HFFc6 (cell line): ENCODE measurements at regions not wholly inside any gene's neighbourhood (a gene's known extent, or its start where the extent isn't known, plus 50 kb on each side); places are given as distances from the start of the nearest gene placed in this dataset.

ENCODE experiments used
- DNase-seq: peaks from one replicate; pipeline ENCODE4 v3.0.0-alpha.2; 2018
- H3K27ac Mint-ChIP-seq: 2 replicates; pipeline ENCODE4 v1.8.0; 2020; ENCODE audit warnings: mild to moderate bottlenecking, mixed read lengths
- H3K27me3 Mint-ChIP-seq: 2 replicates; pipeline ENCODE4 v1.8.0; 2021; ENCODE audit warnings: mild to moderate bottlenecking, moderate library complexity, mixed read lengths; ENCODE audit not compliant: insufficient read depth
- H3K36me3 Mint-ChIP-seq: 2 replicates; pipeline ENCODE4 v1.8.0; 2021; ENCODE audit warnings: low read depth, mixed read lengths
- H3K4me1 Mint-ChIP-seq: 2 replicates; pipeline ENCODE4 v1.8.0; 2020; ENCODE audit warnings: low read depth, mixed read lengths
- H3K4me3 Mint-ChIP-seq: 2 replicates; pipeline ENCODE4 v1.8.0; 2020; ENCODE audit warnings: mild to moderate bottlenecking, moderate library complexity, mixed read lengths
- H3K9me3 Mint-ChIP-seq: 2 replicates; pipeline ENCODE4 v1.8.0; 2020; ENCODE audit warnings: mild to moderate bottlenecking, mixed read lengths
- CTCF ChIP-seq: fragments of 200-600 bp; sonication (generic); IDR thresholded peaks from 2 replicates; pipeline ENCODE4 v1.5.0; 2021; ENCODE audit warnings: antibody characterized with exemption, mild to moderate bottlenecking

GRCh38 chr7:70975754-70976153, 156.2 kb upstream of the GALNT17 start:
- Mint-ChIP-seq H3K4me1 (no peaks in the 10 kb centered on the region), H3K27ac (no peak overlapping the region), H3K4me3 (no peak overlapping the region), H3K27me3 (peaks cover 2% of the 10 kb centered on the region), H3K36me3 (peaks cover 8% of the 10 kb centered on the region), H3K9me3 (peaks cover 53% of the 10 kb centered on the region)
- no peak for TF ChIP-seq CTCF
- no peak for DNase-seq

GRCh38 chr7:70986297-70986696, 145.6 kb upstream of the GALNT17 start:
- TF ChIP-seq CTCF = no peak
- no peaks in the 10 kb centered on the region for H3K4me1 Mint-ChIP-seq
- H3K4me3 Mint-ChIP-seq = no peak overlapping the region

GRCh38 chr7:70994176-70994575, 137.8 kb upstream of the GALNT17 start:
- no peak overlapping the region for H3K4me3 Mint-ChIP-seq
- H3K9me3 Mint-ChIP-seq = peaks cover 71% of the 10 kb centered on the region
- no peak for TF ChIP-seq CTCF
- no peaks in the 10 kb centered on the region for H3K27me3 Mint-ChIP-seq
- H3K4me1 Mint-ChIP-seq = no peaks in the 10 kb centered on the region
- no peak for DNase-seq
- H3K27ac Mint-ChIP-seq = no peak overlapping the region
- peaks cover 9% of the 10 kb centered on the region for H3K36me3 Mint-ChIP-seq

More at GRCh38 chr7:70986297-70986696, 145.6 kb upstream of the GALNT17 start:
- H3K9me3 Mint-ChIP-seq = peaks cover 33% of the 10 kb centered on the region
- H3K27ac Mint-ChIP-seq = no peak overlapping the region
- peaks cover 5% of the 10 kb centered on the region for H3K36me3 Mint-ChIP-seq
- no peaks in the 10 kb centered on the region for H3K27me3 Mint-ChIP-seq
- DNase-seq = no peak

DNA sequence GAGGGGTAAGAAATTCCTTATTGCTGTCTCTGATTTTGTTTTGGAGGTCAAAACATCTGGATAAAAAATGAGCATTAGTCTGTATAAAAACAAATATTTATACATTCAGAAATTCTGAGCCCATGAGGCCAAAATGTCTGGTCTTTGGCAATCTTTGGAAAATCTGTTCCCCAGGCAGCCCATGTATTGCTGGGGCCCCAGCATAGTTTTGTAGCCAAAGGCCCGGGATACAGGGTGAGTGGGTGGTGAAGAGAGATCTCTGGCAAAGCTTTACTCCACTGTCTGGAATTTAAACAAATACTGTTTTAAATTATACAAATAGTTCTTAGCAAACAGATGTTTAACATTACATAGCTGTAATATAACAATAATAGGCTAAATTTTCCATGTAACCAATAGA, 134.7 kb upstream of the GALNT17 start:
- Mint-ChIP-seq H3K27me3 (no peaks in the 10 kb centered on the region), H3K9me3 (peaks cover 66% of the 10 kb centered on the region), H3K27ac (no peak overlapping the region), H3K4me3 (no peak overlapping the region), H3K4me1 (no peaks in the 10 kb centered on the region), H3K36me3 (peaks cover 4% of the 10 kb centered on the region; the same call in 1 of the 2 replicates)
- no peak for TF ChIP-seq CTCF
- no peak for DNase-seq

GRCh38 chr7:71005109-71005508, 126.8 kb upstream of the GALNT17 start:
- Mint-ChIP-seq H3K36me3 (peaks cover 3% of the 10 kb centered on the region; the same call in 1 of the 2 replicates), H3K9me3 (peaks cover 73% of the 10 kb centered on the region), H3K4me3 (no peak overlapping the region), H3K27ac (no peak overlapping the region), H3K27me3 (no peaks in the 10 kb centered on the region), H3K4me1 (no peaks in the 10 kb centered on the region)
- no peak for DNase-seq
- no peak for TF ChIP-seq CTCF

GRCh38 chr7:71009636-71010035, 122.3 kb upstream of the GALNT17 start:
- H3K4me3 Mint-ChIP-seq = no peak overlapping the region
- H3K36me3 Mint-ChIP-seq = no peaks in the 10 kb centered on the region
- H3K27me3 Mint-ChIP-seq = no peaks in the 10 kb centered on the region; the same call in 1 of the 2 replicates
- H3K4me1 Mint-ChIP-seq = no peaks in the 10 kb centered on the region
- no peak overlapping the region for H3K27ac Mint-ChIP-seq
- H3K9me3 Mint-ChIP-seq = peaks cover 69% of the 10 kb centered on the region
- no peak for TF ChIP-seq CTCF
- no peak for DNase-seq
